Neural cell (in vitro differentiated cells): ENCODE measurements at regions not wholly inside any gene's neighbourhood (a gene's known extent, or its start where the extent isn't known, plus 50 kb on each side); places are given as distances from the start of the nearest gene placed in this dataset.

Source experiments
- H2AFZ ChIP-seq: fragments of 200-600, 300-800 bp; sonication (generic), shearing (Covaris generic); 2 replicates; pipeline ENCODE4 v1.6.0; 2014; ENCODE audit warnings: low read depth, mild to moderate bottlenecking, antibody characterized with exemption, low read length, moderate library complexity
- H3F3A ChIP-seq: fragments of 200-600 bp; shearing (Covaris generic); 2 replicates; pipeline ENCODE4 v1.6.1; 2016; ENCODE audit warnings: mild to moderate bottlenecking, moderate library complexity, mixed read lengths, antibody characterized with exemption, low read length; ENCODE audit not compliant: insufficient read depth, poor library complexity, severe bottlenecking
- H3K27ac ChIP-seq: fragments of 200-600, 300-800 bp; sonication (generic), shearing (Covaris generic); 2 replicates; pipeline ENCODE4 v1.5.1; 2014; ENCODE audit warnings: mild to moderate bottlenecking, low read length, moderate library complexity
- H3K27me3 ChIP-seq: fragments of 300-800, 200-600 bp; sonication (generic), shearing (Covaris generic); 2 replicates; pipeline ENCODE4 v1.6.0; 2014; ENCODE audit warnings: mild to moderate bottlenecking, low read depth, low read length, moderate library complexity; ENCODE audit not compliant: insufficient read depth
- H3K36me3 ChIP-seq: fragments of 300-800, 200-600 bp; sonication (generic), shearing (Covaris generic); 2 replicates; pipeline ENCODE4 v1.5.1; 2014; ENCODE audit warnings: mild to moderate bottlenecking, antibody characterized with exemption, low read length, moderate library complexity; ENCODE audit not compliant: insufficient read depth
- H3K4me2 ChIP-seq: fragments of 300-800, 200-600 bp; sonication (generic), shearing (Covaris generic); 2 replicates; pipeline ENCODE4 v1.6.0; 2014; ENCODE audit warnings: mild to moderate bottlenecking, low read length
- H3K4me3 ChIP-seq: fragments of 300-800, 200-600 bp; sonication (generic), shearing (Covaris generic); 2 replicates; pipeline ENCODE4 v1.5.1; 2014; ENCODE audit warnings: mild to moderate bottlenecking, low read length, moderate library complexity
- H3K79me2 ChIP-seq: fragments of 200-600 bp; shearing (Covaris generic); replicated peaks from 2 replicates; pipeline ENCODE4 v1.6.0; 2014; ENCODE audit warnings: mild to moderate bottlenecking, low read length, moderate library complexity; ENCODE audit not compliant: insufficient read depth
- H3K9ac ChIP-seq: fragments of 300-800, 200-600 bp; sonication (generic), shearing (Covaris generic); 2 replicates; pipeline ENCODE4 v1.6.1; 2016; ENCODE audit warnings: mild to moderate bottlenecking, low read length, mixed read lengths
- H3K9me2 ChIP-seq: fragments of 200-600 bp; shearing (Covaris generic); 2 replicates; pipeline ENCODE4 v1.6.1; 2016; ENCODE audit warnings: mild to moderate bottlenecking, low read length, mixed read lengths; ENCODE audit not compliant: insufficient read depth
- H3K9me3 ChIP-seq: fragments of 200-600, 300-800 bp; sonication (generic), shearing (Covaris generic); 2 replicates; pipeline ENCODE4 v1.6.1; 2016; ENCODE audit warnings: mild to moderate bottlenecking, mixed run types, low read length, moderate library complexity, mixed read lengths
- H4K20me1 ChIP-seq: fragments of 200-600 bp; shearing (Covaris generic); 2 replicates; pipeline ENCODE4 v1.6.1; 2016; ENCODE audit warnings: mild to moderate bottlenecking, mixed run types; ENCODE audit not compliant: insufficient read depth
- CTCF ChIP-seq: fragments of 450-650 bp; IDR thresholded peaks from 2 replicates; pipeline ENCODE4 v1.5.1; 2014; ENCODE audit warnings: antibody characterized with exemption, mild to moderate bottlenecking, moderate library complexity; ENCODE audit not compliant: poor library complexity, severe bottlenecking
- EP300 ChIP-seq: fragments of 450-650 bp; conservative IDR thresholded peaks from 2 replicates; pipeline ENCODE4 v1.6.1; 2014; ENCODE audit warnings: antibody characterized with exemption, mild to moderate bottlenecking, moderate library complexity; ENCODE audit not compliant: poor library complexity, severe bottlenecking
- EZH2 ChIP-seq: fragments of 200-600, 300-800 bp; shearing (Covaris generic), sonication (generic); IDR thresholded peaks from 2 replicates; pipeline ENCODE4 v1.6.1; 2014; ENCODE audit warnings: antibody characterized with exemption, low read length, borderline replicate concordance, mild to moderate bottlenecking; ENCODE audit not compliant: insufficient read depth, poor library complexity, severe bottlenecking
- MXI1 ChIP-seq: fragments of 450-650 bp; conservative IDR thresholded peaks from 2 replicates; pipeline ENCODE4 v1.6.1; 2014; ENCODE audit warnings: antibody characterized with exemption, mild to moderate bottlenecking; ENCODE audit not compliant: poor library complexity, severe bottlenecking
- POLR2AphosphoS5 ChIP-seq: IDR thresholded peaks from 2 replicates; pipeline ENCODE4 v1.6.1; 2012
- RAD21 ChIP-seq: fragments of 450-650 bp; conservative IDR thresholded peaks from 2 replicates; pipeline ENCODE4 v1.6.1; 2014; ENCODE audit warnings: antibody characterized with exemption, mild to moderate bottlenecking, moderate library complexity
- REST ChIP-seq: IDR thresholded peaks from 2 replicates; pipeline ENCODE4 v1.6.1; 2012; ENCODE audit warnings: borderline replicate concordance
- SMC3 ChIP-seq: fragments of 450-650 bp; conservative IDR thresholded peaks from 2 replicates; pipeline ENCODE4 v1.6.1; 2014; ENCODE audit warnings: antibody characterized with exemption, mild to moderate bottlenecking, moderate library complexity; ENCODE audit not compliant: poor library complexity
- TAF1 ChIP-seq: IDR thresholded peaks from 2 replicates; pipeline ENCODE4 v1.6.1; 2012; ENCODE audit warnings: low read depth

- Histone ChIP-seq H3K36me3 (no peaks in the 10 kb centered on the region), H3K4me2 (no peak overlapping the region), H3K4me3 (no peak overlapping the region), H3K9me2 (no peaks in the 10 kb centered on the region), H3K27me3 (no peaks in the 10 kb centered on the region), H3K9ac (no peak overlapping the region), H3K79me2 (no peaks in the 10 kb centered on the region), H3F3A (no peaks in the 10 kb centered on the region), H3K9me3 (no peaks in the 10 kb centered on the region), H2AFZ (no peak overlapping the region), H3K27ac (no peak overlapping the region), H4K20me1 (no peaks in the 10 kb centered on the region)
- TF ChIP-seq REST (no peak), SMC3 (no peak), TAF1 (no peak), EP300 (no peak), MXI1 (no peak), RAD21 (no peak), POLR2AphosphoS5 (no peak), EZH2 (no peak), CTCF (no peak)
These were observed 503.0 kb upstream of the DIAPH2 start for GRCh38 chrX:96181605-96182004.

GRCh38 chrX:96182366-96182765 is 502.3 kb upstream of the DIAPH2 start:
- Histone ChIP-seq H3K4me3 (no peak overlapping the region), H3F3A (no peaks in the 10 kb centered on the region), H3K27ac (no peak overlapping the region), H3K79me2 (no peaks in the 10 kb centered on the region), H4K20me1 (no peaks in the 10 kb centered on the region), H3K4me2 (no peak overlapping the region), H3K9ac (no peak overlapping the region), H3K36me3 (no peaks in the 10 kb centered on the region), H2AFZ (no peak overlapping the region), H3K9me3 (no peaks in the 10 kb centered on the region), H3K9me2 (no peaks in the 10 kb centered on the region), H3K27me3 (no peaks in the 10 kb centered on the region)
- TF ChIP-seq POLR2AphosphoS5 (no peak), CTCF (no peak), SMC3 (no peak), RAD21 (no peak)
